Breast epithelium (tissue), 3 donors: ENCODE measurements at regions not wholly inside any gene's neighbourhood (a gene's known extent, or its start where the extent isn't known, plus 50 kb on each side); places are given as distances from the start of the nearest gene placed in this dataset.

Experiments
- POLR2A ChIP-seq: fragments of 450-650 bp; IDR thresholded peaks from one replicate; pipeline ENCODE4 v1.6.1; 2016; ENCODE audit warnings: antibody characterized with exemption, mild to moderate bottlenecking, moderate library complexity
- POLR2AphosphoS5 ChIP-seq, 3 donors: sonication (generic); formaldehyde crosslinking; IDR thresholded peaks; one replicate each; pipeline ENCODE4 v1.6.1; 2017; ENCODE audit warnings: antibody characterized with exemption in 3 of 3
- TF ChIP-seq, protein P1 (sequence below), 3 donors: fragments of 450-650 bp; IDR thresholded peaks; one replicate each; pipeline ENCODE4 v1.5.1; 2016 to 2017; ENCODE audit warnings: antibody characterized with exemption in 3 of 3, mild to moderate bottlenecking in 3 of 3, moderate library complexity in 3 of 3

DNA sequence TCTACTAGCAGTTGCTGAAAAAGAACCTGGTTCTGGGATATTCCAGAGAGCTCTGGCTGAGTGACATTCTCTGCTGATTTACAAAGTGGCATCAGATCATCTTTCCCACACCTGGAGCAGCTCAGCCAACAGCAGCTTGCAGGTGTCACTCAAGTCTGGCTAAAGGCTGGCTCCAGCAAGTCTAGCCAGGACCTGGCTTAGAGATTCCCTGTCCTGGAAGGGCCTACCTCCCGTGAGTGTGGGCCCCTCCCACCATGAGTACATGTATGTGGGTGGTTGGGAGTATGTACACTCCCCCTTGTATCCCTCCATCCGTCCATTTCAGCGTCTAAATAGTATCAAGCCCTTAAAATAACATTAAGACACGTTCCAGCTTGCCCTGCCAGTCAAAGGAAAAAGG, 539.3 kb upstream of the ID4 start:
- TF ChIP-seq, protein P1, sequence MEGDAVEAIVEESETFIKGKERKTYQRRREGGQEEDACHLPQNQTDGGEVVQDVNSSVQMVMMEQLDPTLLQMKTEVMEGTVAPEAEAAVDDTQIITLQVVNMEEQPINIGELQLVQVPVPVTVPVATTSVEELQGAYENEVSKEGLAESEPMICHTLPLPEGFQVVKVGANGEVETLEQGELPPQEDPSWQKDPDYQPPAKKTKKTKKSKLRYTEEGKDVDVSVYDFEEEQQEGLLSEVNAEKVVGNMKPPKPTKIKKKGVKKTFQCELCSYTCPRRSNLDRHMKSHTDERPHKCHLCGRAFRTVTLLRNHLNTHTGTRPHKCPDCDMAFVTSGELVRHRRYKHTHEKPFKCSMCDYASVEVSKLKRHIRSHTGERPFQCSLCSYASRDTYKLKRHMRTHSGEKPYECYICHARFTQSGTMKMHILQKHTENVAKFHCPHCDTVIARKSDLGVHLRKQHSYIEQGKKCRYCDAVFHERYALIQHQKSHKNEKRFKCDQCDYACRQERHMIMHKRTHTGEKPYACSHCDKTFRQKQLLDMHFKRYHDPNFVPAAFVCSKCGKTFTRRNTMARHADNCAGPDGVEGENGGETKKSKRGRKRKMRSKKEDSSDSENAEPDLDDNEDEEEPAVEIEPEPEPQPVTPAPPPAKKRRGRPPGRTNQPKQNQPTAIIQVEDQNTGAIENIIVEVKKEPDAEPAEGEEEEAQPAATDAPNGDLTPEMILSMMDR (IDR thresholded peaks at IDR 0.05): no peak
- no peak for TF ChIP-seq POLR2A
- TF ChIP-seq POLR2AphosphoS5 (IDR thresholded peaks at IDR 0.05): no peak
